ENCODE measurements at regions not wholly inside any gene's neighbourhood (a gene's known extent, or its start where the extent isn't known, plus 50 kb on each side); places are given as distances from the start of the nearest gene placed in this dataset.
"Not testable (repeated sequence)": the region's sequence is repeated elsewhere in the genome, so short reads cannot be mapped to it uniquely, and the experiment has no call there.

- POLR2A ChIA-PET, result interaction anchor here in 1 of 2 donors (0.6 kb wide), 1 partner anchor 14 kb away, joined by 3 read pairs; no protein-coding TSS in a partner anchor
- Histone ChIP-seq H3K4me1 (ENCODE audit: control insufficient read depth in 1 of 2, extremely low read depth in 1 of 2, insufficient read depth in 2 of 2, low read length in 2 of 2) (no peaks in the 10 kb centered on the region), H3K36me3 (ENCODE audit: control insufficient read depth in 2 of 2, extremely low read depth in 1 of 2, insufficient read depth in 1 of 2, low read length in 1 of 2) (no peaks in the 10 kb centered on the region), H3K27ac (ENCODE audit: low read length) (no peak overlapping the region), H3K4me3 (ENCODE audit: control insufficient read depth in 1 of 2, extremely low read depth in 1 of 2, low read length in 1 of 2) (no peak overlapping the region), H3K9me3 (no peaks in the 10 kb centered on the region), H3K27me3 (replicated peaks in 1 of 2; ENCODE audit: control insufficient read depth in 2 of 2, extremely low read depth in 1 of 2, insufficient read depth in 2 of 2, low read length in 1 of 2) (no peaks in the 10 kb centered on the region)
- CTCF ChIA-PET, result no interaction called here
- Mint-ChIP-seq H3K4me3 (no peak overlapping the region), H3K27me3 (no peaks in the 10 kb centered on the region), H3K27ac (no peak overlapping the region), H3K4me1 (no peaks in the 10 kb centered on the region), H3K9me3 (peaks cover 3 to 11% (median 4%) of the 10 kb centered on the region in 3 donors), H3K36me3 (no peaks in the 10 kb centered on the region)
- DNase-seq (no peak), ATAC-seq (replicated peaks in 1 of 4) (no peak)
- WGBS (ENCODE audit: insufficient coverage), result no CpG with 5 or more reads among the region's 1 CpG
Observed at GRCh38 chr3:163521261-163521660, 1557.0 kb downstream of the SI start.

GRCh38 chr3:163518065-163518464 lies 1560.2 kb downstream of the SI start:
- Mint-ChIP-seq H3K27ac (no peak overlapping the region), H3K4me3 (no peak overlapping the region), H3K27me3 (no peaks in the 10 kb centered on the region), H3K4me1 (no peaks in the 10 kb centered on the region), H3K36me3 (no peaks in the 10 kb centered on the region), H3K9me3 (peaks cover 3 to 9% (median 4%) of the 10 kb centered on the region in 3 donors)
- Histone ChIP-seq H3K27ac (ENCODE audit: low read length) (no peak overlapping the region), H3K4me1 (ENCODE audit: control insufficient read depth in 1 of 2, extremely low read depth in 1 of 2, insufficient read depth in 2 of 2, low read length in 2 of 2) (no peaks in the 10 kb centered on the region), H3K36me3 (ENCODE audit: control insufficient read depth in 2 of 2, extremely low read depth in 1 of 2, insufficient read depth in 1 of 2, low read length in 1 of 2) (no peaks in the 10 kb centered on the region), H3K4me3 (ENCODE audit: control insufficient read depth in 1 of 2, extremely low read depth in 1 of 2, low read length in 1 of 2) (no peak overlapping the region), H3K27me3 (replicated peaks in 1 of 2; ENCODE audit: control insufficient read depth in 2 of 2, extremely low read depth in 1 of 2, insufficient read depth in 2 of 2, low read length in 1 of 2) (no peaks in the 10 kb centered on the region), H3K9me3 (no peaks in the 10 kb centered on the region)
- ATAC-seq (replicated peaks in 1 of 4) (no peak), DNase-seq (no peak)
- WGBS (ENCODE audit: insufficient coverage), result 100% methylated on average over 1 of the region's 3 CpGs
- ChIA-PET CTCF (no interaction called here), POLR2A (no interaction called here)

GRCh38 chr3:163513149-163513657 lies 1565.1 kb downstream of the SI start:
- Mint-ChIP-seq H3K4me3 (no peak overlapping the region), H3K27me3 (no peaks in the 10 kb centered on the region), H3K27ac (no peak overlapping the region), H3K36me3 (no peaks in the 10 kb centered on the region), H3K9me3 (peaks cover 0 to 3% (median 2%) of the 10 kb centered on the region in 3 donors), H3K4me1 (no peaks in the 10 kb centered on the region)
- no peaks in the 10 kb centered on the region for H3K36me3 ChIP-seq (ENCODE audit: control insufficient read depth in 2 of 2, extremely low read depth in 1 of 2, insufficient read depth in 1 of 2, low read length in 1 of 2)
- no peaks in the 10 kb centered on the region for H3K4me1 ChIP-seq (ENCODE audit: control insufficient read depth in 1 of 2, extremely low read depth in 1 of 2, insufficient read depth in 2 of 2, low read length in 2 of 2)
- ChIA-PET CTCF (no interaction called here), POLR2A (no interaction called here)
- DNase-seq, result no peak
- H3K4me3 ChIP-seq (ENCODE audit: control insufficient read depth in 1 of 2, extremely low read depth in 1 of 2, low read length in 1 of 2), result no peak overlapping the region
- H3K27ac ChIP-seq (ENCODE audit: low read length), result no peak overlapping the region
- ATAC-seq (replicated peaks in 1 of 4), result no peak
- no peaks in the 10 kb centered on the region for H3K27me3 ChIP-seq (replicated peaks in 1 of 2; ENCODE audit: control insufficient read depth in 2 of 2, extremely low read depth in 1 of 2, insufficient read depth in 2 of 2, low read length in 1 of 2)
- no peaks in the 10 kb centered on the region for H3K9me3 ChIP-seq
- WGBS (ENCODE audit: insufficient coverage), result 50% methylated on average over 2 of the region's 2 CpGs

- H3K27ac ChIP-seq (ENCODE audit: low read length), result no peak overlapping the region
- H3K9me3 ChIP-seq, result no peaks in the 10 kb centered on the region
- no peak for ATAC-seq (replicated peaks in 1 of 4)
- Mint-ChIP-seq H3K27ac (no peak overlapping the region), H3K27me3 (no peaks in the 10 kb centered on the region), H3K36me3 (no peaks in the 10 kb centered on the region), H3K4me3 (no peak overlapping the region), H3K4me1 (no peaks in the 10 kb centered on the region), H3K9me3 (peaks cover 2 to 3% (median 3%) of the 10 kb centered on the region in 3 donors)
- WGBS (ENCODE audit: insufficient coverage), result 25% methylated on average over 1 of the region's 2 CpGs
- H3K4me3 ChIP-seq (ENCODE audit: control insufficient read depth in 1 of 2, extremely low read depth in 1 of 2, low read length in 1 of 2), result no peak overlapping the region
- H3K27me3 ChIP-seq (replicated peaks in 1 of 2; ENCODE audit: control insufficient read depth in 2 of 2, extremely low read depth in 1 of 2, insufficient read depth in 2 of 2, low read length in 1 of 2), result no peaks in the 10 kb centered on the region
- POLR2A ChIA-PET, result no interaction called here
- CTCF ChIA-PET, result no interaction called here
- H3K4me1 ChIP-seq (ENCODE audit: control insufficient read depth in 1 of 2, extremely low read depth in 1 of 2, insufficient read depth in 2 of 2, low read length in 2 of 2), result no peaks in the 10 kb centered on the region
- DNase-seq, result no peak
- H3K36me3 ChIP-seq (ENCODE audit: control insufficient read depth in 2 of 2, extremely low read depth in 1 of 2, insufficient read depth in 1 of 2, low read length in 1 of 2), result no peaks in the 10 kb centered on the region
Observed at GRCh38 chr3:163508206-163508605, 1570.1 kb downstream of the SI start.

GRCh38 chr3:163504974-163505373 lies 1573.3 kb downstream of the SI start:
- Mint-ChIP-seq H3K4me1 (no peaks in the 10 kb centered on the region), H3K9me3 (peaks cover 2 to 6% (median 3%) of the 10 kb centered on the region in 3 donors), H3K27me3 (no peaks in the 10 kb centered on the region), H3K4me3 (no peak overlapping the region), H3K27ac (no peak overlapping the region), H3K36me3 (no peaks in the 10 kb centered on the region)
- no peak for ATAC-seq (replicated peaks in 1 of 4)
- no peaks in the 10 kb centered on the region for H3K4me1 ChIP-seq (ENCODE audit: control insufficient read depth in 1 of 2, extremely low read depth in 1 of 2, insufficient read depth in 2 of 2, low read length in 2 of 2)
- POLR2A ChIA-PET, result no interaction called here
- CTCF ChIA-PET, result no interaction called here
- no peaks in the 10 kb centered on the region for H3K36me3 ChIP-seq (ENCODE audit: control insufficient read depth in 2 of 2, extremely low read depth in 1 of 2, insufficient read depth in 1 of 2, low read length in 1 of 2)
- no peak overlapping the region for H3K27ac ChIP-seq (ENCODE audit: low read length)
- H3K27me3 ChIP-seq (replicated peaks in 1 of 2; ENCODE audit: control insufficient read depth in 2 of 2, extremely low read depth in 1 of 2, insufficient read depth in 2 of 2, low read length in 1 of 2), result no peaks in the 10 kb centered on the region
- H3K4me3 ChIP-seq (ENCODE audit: control insufficient read depth in 1 of 2, extremely low read depth in 1 of 2, low read length in 1 of 2), result no peak overlapping the region
- DNase-seq, result no peak
- no peaks in the 10 kb centered on the region for H3K9me3 ChIP-seq

GRCh38 chr3:163499736-163500219 lies 1578.5 kb downstream of the SI start:
- H3K27me3 ChIP-seq (replicated peaks in 1 of 2; ENCODE audit: control insufficient read depth in 2 of 2, extremely low read depth in 1 of 2, insufficient read depth in 2 of 2, low read length in 1 of 2); CTCF ChIA-PET; H3K36me3 Mint-ChIP-seq; H3K4me1 Mint-ChIP-seq; H3K27ac Mint-ChIP-seq; DNase-seq; H3K9me3 Mint-ChIP-seq; H3K36me3 ChIP-seq (ENCODE audit: control insufficient read depth in 2 of 2, extremely low read depth in 1 of 2, insufficient read depth in 1 of 2, low read length in 1 of 2); H3K4me3 Mint-ChIP-seq; H3K9me3 ChIP-seq; H3K27me3 Mint-ChIP-seq; H3K4me1 ChIP-seq (ENCODE audit: control insufficient read depth in 1 of 2, extremely low read depth in 1 of 2, insufficient read depth in 2 of 2, low read length in 2 of 2); H3K27ac ChIP-seq (ENCODE audit: low read length); H3K4me3 ChIP-seq (ENCODE audit: control insufficient read depth in 1 of 2, extremely low read depth in 1 of 2, low read length in 1 of 2); ATAC-seq (replicated peaks in 1 of 4): not testable (repeated sequence)
- POLR2A ChIA-PET, result interaction anchor here in 1 of 2 donors (0.6 kb wide), 1 partner anchor 119 kb away, joined by 3 read pairs; no protein-coding TSS in a partner anchor
- WGBS (ENCODE audit: insufficient coverage), result 55% methylated on average over 11 of the region's 11 CpGs

All from T-cell (primary cell).